ENCODE measurements at regions not wholly inside any gene's neighbourhood (a gene's known extent, or its start where the extent isn't known, plus 50 kb on each side); places are given as distances from the start of the nearest gene placed in this dataset.

DNA sequence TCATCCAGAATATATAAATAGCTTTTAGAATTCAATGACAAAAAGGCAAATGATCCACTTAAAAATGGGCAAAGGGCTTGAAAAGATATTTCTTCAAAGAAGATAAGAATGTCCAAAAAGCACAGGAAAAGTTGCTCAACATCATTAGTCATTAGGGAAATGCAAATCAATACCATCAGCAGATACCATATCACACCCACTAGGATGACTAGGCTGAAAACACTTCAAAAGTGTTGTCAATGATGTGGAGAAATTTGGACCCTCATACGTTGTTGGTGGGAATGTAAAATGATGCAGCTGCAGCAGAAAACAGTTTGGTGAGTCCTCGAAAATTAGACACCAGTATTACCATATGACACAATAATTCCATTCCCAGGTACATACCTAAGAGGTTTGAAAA lies 303.6 kb upstream of the SLC35B3 start:
- TF ChIP-seq, protein P1, sequence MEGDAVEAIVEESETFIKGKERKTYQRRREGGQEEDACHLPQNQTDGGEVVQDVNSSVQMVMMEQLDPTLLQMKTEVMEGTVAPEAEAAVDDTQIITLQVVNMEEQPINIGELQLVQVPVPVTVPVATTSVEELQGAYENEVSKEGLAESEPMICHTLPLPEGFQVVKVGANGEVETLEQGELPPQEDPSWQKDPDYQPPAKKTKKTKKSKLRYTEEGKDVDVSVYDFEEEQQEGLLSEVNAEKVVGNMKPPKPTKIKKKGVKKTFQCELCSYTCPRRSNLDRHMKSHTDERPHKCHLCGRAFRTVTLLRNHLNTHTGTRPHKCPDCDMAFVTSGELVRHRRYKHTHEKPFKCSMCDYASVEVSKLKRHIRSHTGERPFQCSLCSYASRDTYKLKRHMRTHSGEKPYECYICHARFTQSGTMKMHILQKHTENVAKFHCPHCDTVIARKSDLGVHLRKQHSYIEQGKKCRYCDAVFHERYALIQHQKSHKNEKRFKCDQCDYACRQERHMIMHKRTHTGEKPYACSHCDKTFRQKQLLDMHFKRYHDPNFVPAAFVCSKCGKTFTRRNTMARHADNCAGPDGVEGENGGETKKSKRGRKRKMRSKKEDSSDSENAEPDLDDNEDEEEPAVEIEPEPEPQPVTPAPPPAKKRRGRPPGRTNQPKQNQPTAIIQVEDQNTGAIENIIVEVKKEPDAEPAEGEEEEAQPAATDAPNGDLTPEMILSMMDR (IDR thresholded peaks at IDR 0.05; ENCODE audit: insufficient read depth, low read depth, low read length), result no peak
- no peak for TF ChIP-seq EZH2 (IDR thresholded peaks at IDR 0.05; ENCODE audit: insufficient read depth, low read length)
